ENCODE measurements at regions not wholly inside any gene's neighbourhood (a gene's known extent, or its start where the extent isn't known, plus 50 kb on each side); places are given as distances from the start of the nearest gene placed in this dataset.

DNA sequence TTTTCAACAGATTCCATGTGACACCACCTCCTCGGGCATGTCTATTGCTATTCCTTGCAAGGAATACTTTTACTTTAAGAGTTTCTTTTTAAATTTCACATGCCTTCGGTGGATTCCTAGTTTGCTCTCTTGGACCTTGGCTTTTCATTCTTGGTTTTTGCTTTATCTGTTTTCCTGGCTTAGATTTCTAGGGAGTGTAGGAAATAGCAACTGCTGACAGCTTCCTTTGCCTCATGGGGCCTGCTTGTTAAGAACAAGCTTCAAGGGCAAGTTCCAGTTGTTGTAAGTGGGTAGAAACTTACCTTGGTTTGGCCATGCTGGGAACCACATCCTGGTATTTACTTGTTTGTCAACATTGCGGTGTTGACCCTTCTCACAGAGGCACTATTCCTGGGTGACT lies 348.5 kb downstream of the DMAC1 start:
- Histone ChIP-seq H3K9me2 (ENCODE audit: low read depth, low read length) (no peaks in the 10 kb centered on the region), H3K4me1 (ENCODE audit: insufficient read depth, low read length, severe bottlenecking) (no peaks in the 10 kb centered on the region)

DNA sequence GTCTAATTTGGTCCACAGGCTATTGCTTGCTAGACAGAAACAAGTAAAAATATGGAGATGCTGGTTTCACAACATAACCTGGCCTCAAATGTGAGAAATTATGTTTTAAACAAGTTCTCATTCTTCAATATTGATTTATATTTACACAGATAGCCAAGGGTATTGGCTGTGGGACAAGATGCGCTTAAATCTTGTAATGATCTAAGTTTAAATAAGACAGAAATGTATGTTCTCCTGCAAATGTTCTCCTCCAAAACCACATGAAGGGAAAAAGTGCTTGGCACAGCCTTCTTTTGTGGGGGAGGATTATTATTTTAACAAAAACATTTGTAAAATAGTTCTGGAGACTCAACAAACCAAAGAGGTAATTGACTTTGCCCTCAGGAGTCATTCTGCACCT lies 356.0 kb downstream of the DMAC1 start:
- no peak overlapping the region for H3K27ac ChIP-seq (ENCODE audit: low read depth, low read length, poor library complexity, severe bottlenecking)
- H3K27me3 ChIP-seq (ENCODE audit: insufficient read depth, low read length): no peaks in the 10 kb centered on the region
- TF ChIP-seq EZH2 (IDR thresholded peaks at IDR 0.05; ENCODE audit: borderline replicate concordance, low read length): no peak
- TF ChIP-seq, protein P1, sequence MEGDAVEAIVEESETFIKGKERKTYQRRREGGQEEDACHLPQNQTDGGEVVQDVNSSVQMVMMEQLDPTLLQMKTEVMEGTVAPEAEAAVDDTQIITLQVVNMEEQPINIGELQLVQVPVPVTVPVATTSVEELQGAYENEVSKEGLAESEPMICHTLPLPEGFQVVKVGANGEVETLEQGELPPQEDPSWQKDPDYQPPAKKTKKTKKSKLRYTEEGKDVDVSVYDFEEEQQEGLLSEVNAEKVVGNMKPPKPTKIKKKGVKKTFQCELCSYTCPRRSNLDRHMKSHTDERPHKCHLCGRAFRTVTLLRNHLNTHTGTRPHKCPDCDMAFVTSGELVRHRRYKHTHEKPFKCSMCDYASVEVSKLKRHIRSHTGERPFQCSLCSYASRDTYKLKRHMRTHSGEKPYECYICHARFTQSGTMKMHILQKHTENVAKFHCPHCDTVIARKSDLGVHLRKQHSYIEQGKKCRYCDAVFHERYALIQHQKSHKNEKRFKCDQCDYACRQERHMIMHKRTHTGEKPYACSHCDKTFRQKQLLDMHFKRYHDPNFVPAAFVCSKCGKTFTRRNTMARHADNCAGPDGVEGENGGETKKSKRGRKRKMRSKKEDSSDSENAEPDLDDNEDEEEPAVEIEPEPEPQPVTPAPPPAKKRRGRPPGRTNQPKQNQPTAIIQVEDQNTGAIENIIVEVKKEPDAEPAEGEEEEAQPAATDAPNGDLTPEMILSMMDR (IDR thresholded peaks at IDR 0.05; ENCODE audit: low read length): no peak
- no peaks in the 10 kb centered on the region for H3K9me2 ChIP-seq (ENCODE audit: low read depth, low read length)
- no peak overlapping the region for H3K9ac ChIP-seq (ENCODE audit: low read length)
- H4K20me1 ChIP-seq (ENCODE audit: insufficient read depth, low read length): no peaks in the 10 kb centered on the region
- H2AFZ ChIP-seq (ENCODE audit: low read length): no peak overlapping the region
- no peaks in the 10 kb centered on the region for H3K9me3 ChIP-seq (ENCODE audit: low read length)
- H3K4me1 ChIP-seq (ENCODE audit: insufficient read depth, low read length, severe bottlenecking): no peaks in the 10 kb centered on the region
- no peak overlapping the region for H3K4me2 ChIP-seq (ENCODE audit: low read length)
- H3K36me3 ChIP-seq (ENCODE audit: insufficient read depth, low read length): no peaks in the 10 kb centered on the region
- no peak overlapping the region for H3K4me3 ChIP-seq (ENCODE audit: low read depth, low read length, poor library complexity, severe bottlenecking)
- H3K79me2 ChIP-seq (ENCODE audit: insufficient read depth, low read length): no peaks in the 10 kb centered on the region
- H3F3A ChIP-seq (ENCODE audit: insufficient read depth, low read length): no peaks in the 10 kb centered on the region

More for the DNA sequence above, 348.5 kb downstream of the DMAC1 start:
- no peaks in the 10 kb centered on the region for H3F3A ChIP-seq (ENCODE audit: insufficient read depth, low read length)
- H4K20me1 ChIP-seq (ENCODE audit: insufficient read depth, low read length): no peaks in the 10 kb centered on the region
- H3K79me2 ChIP-seq (ENCODE audit: insufficient read depth, low read length): no peaks in the 10 kb centered on the region
- H3K27ac ChIP-seq (ENCODE audit: low read depth, low read length, poor library complexity, severe bottlenecking): no peak overlapping the region
- no peak overlapping the region for H3K4me3 ChIP-seq (ENCODE audit: low read depth, low read length, poor library complexity, severe bottlenecking)
- TF ChIP-seq, protein P1 (IDR thresholded peaks at IDR 0.05; ENCODE audit: low read length): no peak
- TF ChIP-seq EZH2 (IDR thresholded peaks at IDR 0.05; ENCODE audit: borderline replicate concordance, low read length): no peak
- no peaks in the 10 kb centered on the region for H3K36me3 ChIP-seq (ENCODE audit: insufficient read depth, low read length)
- H2AFZ ChIP-seq (ENCODE audit: low read length): no peak overlapping the region
- H3K27me3 ChIP-seq (ENCODE audit: insufficient read depth, low read length): no peaks in the 10 kb centered on the region; the same call in 1 of the 2 replicates
- no peak overlapping the region for H3K4me2 ChIP-seq (ENCODE audit: low read length)
- H3K9ac ChIP-seq (ENCODE audit: low read length): no peak overlapping the region
- no peaks in the 10 kb centered on the region for H3K9me3 ChIP-seq (ENCODE audit: low read length)

DNA sequence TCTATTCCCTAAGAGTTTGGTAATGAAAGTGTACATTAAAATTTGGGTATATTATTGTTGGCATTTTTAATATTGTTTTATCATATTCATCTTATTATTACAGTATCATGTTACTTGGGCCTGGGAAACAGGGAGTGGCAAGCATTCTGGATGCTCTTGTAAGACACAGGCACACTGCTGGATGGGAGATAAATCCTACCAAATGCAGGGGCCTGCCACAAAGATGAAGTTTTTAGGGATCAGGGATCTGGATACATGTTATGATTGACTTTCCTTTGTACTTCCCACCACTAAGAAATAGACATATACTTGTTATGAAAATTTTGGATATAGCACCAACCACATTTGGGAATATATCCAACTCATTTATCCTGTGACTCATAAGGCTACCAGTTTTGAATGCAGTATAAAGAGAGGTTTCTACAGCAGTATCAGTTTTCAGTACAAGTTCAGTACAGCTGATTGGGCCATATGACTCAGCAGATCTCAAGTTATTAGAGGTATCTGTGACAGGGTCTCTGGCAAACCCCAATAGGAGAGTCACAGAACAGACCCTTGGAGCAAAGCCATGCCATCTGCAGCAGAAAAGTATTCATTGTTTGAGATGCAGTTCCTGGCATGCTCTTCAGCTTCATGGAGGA lies 360.1 kb downstream of the DMAC1 start:
- H3K9ac ChIP-seq (ENCODE audit: low read length): no peak overlapping the region
- H2AFZ ChIP-seq (ENCODE audit: low read length): no peak overlapping the region
- H3K79me2 ChIP-seq (ENCODE audit: insufficient read depth, low read length): no peaks in the 10 kb centered on the region
- no peaks in the 10 kb centered on the region for H4K20me1 ChIP-seq (ENCODE audit: insufficient read depth, low read length)
- H3K9me2 ChIP-seq (ENCODE audit: low read depth, low read length): no peaks in the 10 kb centered on the region
- TF ChIP-seq EZH2 (IDR thresholded peaks at IDR 0.05; ENCODE audit: borderline replicate concordance, low read length): no peak
- TF ChIP-seq, protein P1 (IDR thresholded peaks at IDR 0.05; ENCODE audit: low read length): no peak
- H3K4me3 ChIP-seq (ENCODE audit: low read depth, low read length, poor library complexity, severe bottlenecking): no peak overlapping the region
- no peak overlapping the region for H3K4me2 ChIP-seq (ENCODE audit: low read length)
- H3K27me3 ChIP-seq (ENCODE audit: insufficient read depth, low read length): no peaks in the 10 kb centered on the region
- H3K36me3 ChIP-seq (ENCODE audit: insufficient read depth, low read length): no peaks in the 10 kb centered on the region
- H3F3A ChIP-seq (ENCODE audit: insufficient read depth, low read length): no peaks in the 10 kb centered on the region
- H3K27ac ChIP-seq (ENCODE audit: low read depth, low read length, poor library complexity, severe bottlenecking): no peak overlapping the region
- H3K4me1 ChIP-seq (ENCODE audit: insufficient read depth, low read length, severe bottlenecking): no peaks in the 10 kb centered on the region
- H3K9me3 ChIP-seq (ENCODE audit: low read length): no peaks in the 10 kb centered on the region
